Esophagus squamous epithelium (tissue), 4 donors: ENCODE measurements at regions not wholly inside any gene's neighbourhood (a gene's known extent, or its start where the extent isn't known, plus 50 kb on each side); places are given as distances from the start of the nearest gene placed in this dataset.

ENCODE experiments used
- CTCF ChIP-seq, 6 experiments: fragments of 450-650 bp in 4 of 6; fragments of 200-600 bp in 2 of 6; sonication (generic) in 2 of 6; IDR thresholded peaks; one replicate each; pipeline ENCODE4 v1.5.1; 2016 to 2019; ENCODE audit warnings: antibody characterized with exemption in 6 of 6, mild to moderate bottlenecking in 4 of 6, moderate library complexity in 4 of 6
- POLR2A ChIP-seq, 4 donors: fragments of 450-650 bp; IDR thresholded peaks; one replicate each; pipeline ENCODE4 v1.6.1; 2017; ENCODE audit warnings: antibody characterized with exemption in 4 of 4, mild to moderate bottlenecking in 4 of 4, moderate library complexity in 3 of 4

- TF ChIP-seq CTCF (IDR thresholded peaks at IDR 0.05) (no peak), POLR2A (IDR thresholded peaks at IDR 0.05) (no peak)
These were observed 172.3 kb upstream of the AFDN start for GRCh38 chr6:167654389-167654788.
